ENCODE measurements at regions not wholly inside any gene's neighbourhood (a gene's known extent, or its start where the extent isn't known, plus 50 kb on each side); places are given as distances from the start of the nearest gene placed in this dataset.

- no peak for TF ChIP-seq CTCF (conservative IDR thresholded peaks at IDR 0.05)
- no peak for TF ChIP-seq ZFX (IDR thresholded peaks at IDR 0.05)
Observed at GRCh38 chr10:130836344-130836743, 475.2 kb downstream of the TCERG1L start.
